ENCODE measurements at regions not wholly inside any gene's neighbourhood (a gene's known extent, or its start where the extent isn't known, plus 50 kb on each side); places are given as distances from the start of the nearest gene placed in this dataset.

DNA sequence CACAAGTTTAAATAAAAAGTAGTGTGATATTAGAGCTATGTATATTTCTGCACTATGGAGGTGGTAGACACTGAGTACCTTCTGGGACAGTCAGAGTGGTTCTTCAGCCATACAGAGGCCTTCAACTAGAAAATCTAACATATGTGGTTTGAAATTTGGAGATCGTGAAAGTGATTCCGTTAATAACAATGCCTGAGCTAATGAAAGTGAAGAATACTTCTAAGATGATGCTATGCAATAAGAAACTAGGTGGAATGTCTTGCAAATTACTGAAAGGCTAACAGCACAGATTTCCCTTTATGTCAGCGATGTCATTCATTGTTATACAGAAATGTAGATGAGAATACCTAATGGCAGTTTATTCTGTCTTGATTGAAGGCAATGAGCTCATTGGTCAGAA is 1984.7 kb upstream of the RAG2 start:
- TF ChIP-seq, protein P1, sequence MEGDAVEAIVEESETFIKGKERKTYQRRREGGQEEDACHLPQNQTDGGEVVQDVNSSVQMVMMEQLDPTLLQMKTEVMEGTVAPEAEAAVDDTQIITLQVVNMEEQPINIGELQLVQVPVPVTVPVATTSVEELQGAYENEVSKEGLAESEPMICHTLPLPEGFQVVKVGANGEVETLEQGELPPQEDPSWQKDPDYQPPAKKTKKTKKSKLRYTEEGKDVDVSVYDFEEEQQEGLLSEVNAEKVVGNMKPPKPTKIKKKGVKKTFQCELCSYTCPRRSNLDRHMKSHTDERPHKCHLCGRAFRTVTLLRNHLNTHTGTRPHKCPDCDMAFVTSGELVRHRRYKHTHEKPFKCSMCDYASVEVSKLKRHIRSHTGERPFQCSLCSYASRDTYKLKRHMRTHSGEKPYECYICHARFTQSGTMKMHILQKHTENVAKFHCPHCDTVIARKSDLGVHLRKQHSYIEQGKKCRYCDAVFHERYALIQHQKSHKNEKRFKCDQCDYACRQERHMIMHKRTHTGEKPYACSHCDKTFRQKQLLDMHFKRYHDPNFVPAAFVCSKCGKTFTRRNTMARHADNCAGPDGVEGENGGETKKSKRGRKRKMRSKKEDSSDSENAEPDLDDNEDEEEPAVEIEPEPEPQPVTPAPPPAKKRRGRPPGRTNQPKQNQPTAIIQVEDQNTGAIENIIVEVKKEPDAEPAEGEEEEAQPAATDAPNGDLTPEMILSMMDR (IDR thresholded peaks at IDR 0.05 in 8 of 11, conservative IDR thresholded peaks at IDR 0.05 in 3 of 11): no peak
- TF ChIP-seq POLR2A (IDR thresholded peaks at IDR 0.05) (no peak), POLR2AphosphoS5 (IDR thresholded peaks at IDR 0.05) (no peak)

Measured in spleen (tissue), 7 donors.